ENCODE measurements at regions not wholly inside any gene's neighbourhood (a gene's known extent, or its start where the extent isn't known, plus 50 kb on each side); places are given as distances from the start of the nearest gene placed in this dataset.

DNA sequence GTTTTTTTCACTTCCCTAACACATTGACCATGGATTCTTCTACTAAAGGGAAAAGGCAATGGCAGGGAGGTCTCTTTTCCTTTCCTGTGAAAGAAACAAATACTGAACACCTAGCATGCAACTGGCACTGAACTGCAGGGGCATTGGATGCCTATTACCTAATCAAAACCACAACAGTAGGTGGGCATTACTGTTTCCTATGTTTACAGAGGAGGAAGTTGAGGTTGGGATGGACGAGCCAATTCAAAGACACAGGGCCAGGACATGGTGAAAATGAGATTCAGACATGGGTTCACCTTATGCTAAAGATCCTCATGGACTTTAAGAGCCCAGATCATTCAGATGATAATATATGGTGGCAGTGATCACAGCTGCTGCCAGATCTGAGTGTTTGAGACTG lies 407.0 kb downstream of the MIAT start:
- no peak overlapping the region for H3K4me3 ChIP-seq (ENCODE audit: low read length)
- TF ChIP-seq, protein P1, sequence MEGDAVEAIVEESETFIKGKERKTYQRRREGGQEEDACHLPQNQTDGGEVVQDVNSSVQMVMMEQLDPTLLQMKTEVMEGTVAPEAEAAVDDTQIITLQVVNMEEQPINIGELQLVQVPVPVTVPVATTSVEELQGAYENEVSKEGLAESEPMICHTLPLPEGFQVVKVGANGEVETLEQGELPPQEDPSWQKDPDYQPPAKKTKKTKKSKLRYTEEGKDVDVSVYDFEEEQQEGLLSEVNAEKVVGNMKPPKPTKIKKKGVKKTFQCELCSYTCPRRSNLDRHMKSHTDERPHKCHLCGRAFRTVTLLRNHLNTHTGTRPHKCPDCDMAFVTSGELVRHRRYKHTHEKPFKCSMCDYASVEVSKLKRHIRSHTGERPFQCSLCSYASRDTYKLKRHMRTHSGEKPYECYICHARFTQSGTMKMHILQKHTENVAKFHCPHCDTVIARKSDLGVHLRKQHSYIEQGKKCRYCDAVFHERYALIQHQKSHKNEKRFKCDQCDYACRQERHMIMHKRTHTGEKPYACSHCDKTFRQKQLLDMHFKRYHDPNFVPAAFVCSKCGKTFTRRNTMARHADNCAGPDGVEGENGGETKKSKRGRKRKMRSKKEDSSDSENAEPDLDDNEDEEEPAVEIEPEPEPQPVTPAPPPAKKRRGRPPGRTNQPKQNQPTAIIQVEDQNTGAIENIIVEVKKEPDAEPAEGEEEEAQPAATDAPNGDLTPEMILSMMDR (conservative IDR thresholded peaks at IDR 0.05; ENCODE audit: low read depth, low read length): no peak
- DNase-seq (ENCODE audit: low read depth): no peak

DNA sequence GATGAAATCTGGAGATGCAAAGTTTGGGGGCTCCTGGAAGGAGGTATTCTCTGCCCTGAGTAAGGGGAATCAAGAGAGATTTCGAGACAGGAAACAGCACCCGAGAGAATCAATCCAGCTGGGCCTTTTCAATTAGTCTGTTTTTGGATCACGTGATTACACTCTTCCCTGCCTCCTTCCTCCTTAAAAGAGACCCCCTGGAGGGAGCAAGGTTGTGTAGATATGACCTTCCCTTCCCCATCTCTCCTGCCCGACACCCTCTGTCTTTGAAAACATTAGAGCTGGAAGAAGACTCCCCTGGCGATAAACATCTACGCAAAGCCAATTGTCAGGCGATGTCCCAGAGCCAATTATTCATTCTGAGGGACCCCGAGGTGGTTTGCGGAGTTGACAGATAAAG lies 407.9 kb downstream of the MIAT start:
- H3K4me3 ChIP-seq (ENCODE audit: low read length): no peak overlapping the region
- no peak for DNase-seq (ENCODE audit: low read depth)
- TF ChIP-seq, protein P1 (conservative IDR thresholded peaks at IDR 0.05; ENCODE audit: low read depth, low read length): no peak

DNA sequence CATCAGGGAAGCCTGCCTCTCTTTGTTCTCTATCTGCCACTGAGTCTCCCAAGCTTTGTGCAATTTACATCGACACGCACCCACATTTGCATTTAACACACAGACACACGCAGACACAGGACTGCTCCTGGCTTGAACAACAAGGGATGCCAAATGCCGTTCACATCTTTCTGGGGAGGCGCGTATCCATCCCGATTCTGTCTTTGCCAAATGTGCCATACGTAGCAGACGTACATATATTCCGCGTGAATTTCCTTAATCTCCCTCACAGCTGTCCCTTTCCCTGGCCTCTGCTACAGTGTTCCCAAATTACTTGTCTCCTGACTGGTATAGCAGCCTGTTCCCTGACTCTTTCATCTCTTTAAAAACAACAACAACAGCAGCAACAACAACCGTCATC lies 409.5 kb downstream of the MIAT start:
- DNase-seq (ENCODE audit: low read depth): no peak
- H3K4me3 ChIP-seq (ENCODE audit: low read length): no peak overlapping the region
- TF ChIP-seq, protein P1 (conservative IDR thresholded peaks at IDR 0.05; ENCODE audit: low read depth, low read length): no peak

DNA sequence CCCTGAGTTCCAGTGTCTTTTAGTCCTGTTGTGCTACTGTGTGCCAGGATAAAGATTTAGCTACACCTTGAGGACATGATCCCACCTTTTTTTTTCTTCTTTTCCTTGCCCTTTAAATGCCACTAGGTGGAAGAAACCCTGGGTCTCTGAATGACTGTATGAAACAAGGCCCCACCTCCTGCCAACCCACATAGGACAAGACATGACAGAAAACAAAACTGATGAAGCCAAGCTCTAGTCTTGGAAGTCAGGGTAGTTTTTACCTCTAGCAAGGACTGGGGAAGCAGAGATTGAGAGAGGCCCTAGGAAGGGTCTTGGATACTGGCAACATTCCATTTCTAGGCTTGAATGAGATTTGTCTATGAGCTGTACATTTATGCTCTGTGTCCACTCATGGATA lies 410.7 kb downstream of the MIAT start:
- TF ChIP-seq, protein P1 (conservative IDR thresholded peaks at IDR 0.05; ENCODE audit: low read depth, low read length): no peak
- no peak overlapping the region for H3K4me3 ChIP-seq (ENCODE audit: low read length)
- no peak for DNase-seq (ENCODE audit: low read depth)

DNA sequence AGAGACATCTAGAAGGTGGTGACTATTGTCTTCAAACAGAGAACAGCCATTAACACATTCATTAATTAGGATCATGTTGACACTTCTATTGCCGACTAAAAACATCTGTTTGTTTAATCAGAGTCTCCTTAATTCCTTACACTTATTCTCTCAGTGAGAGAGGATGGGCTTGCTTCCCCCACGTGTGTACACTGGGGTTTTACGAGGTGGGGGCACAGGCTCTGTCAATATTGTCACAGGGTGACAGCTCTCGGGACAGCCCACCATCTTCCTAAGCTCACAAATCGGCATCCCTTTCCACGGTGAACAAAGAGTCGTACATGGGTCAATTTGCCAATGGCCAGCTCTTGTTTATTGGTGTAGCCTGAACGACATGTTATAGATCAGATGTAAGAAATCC lies 413.2 kb downstream of the MIAT start:
- no peak for DNase-seq (ENCODE audit: low read depth)
- TF ChIP-seq, protein P1 (conservative IDR thresholded peaks at IDR 0.05; ENCODE audit: low read depth, low read length): no peak
- no peak overlapping the region for H3K4me3 ChIP-seq (ENCODE audit: low read length)

DNA sequence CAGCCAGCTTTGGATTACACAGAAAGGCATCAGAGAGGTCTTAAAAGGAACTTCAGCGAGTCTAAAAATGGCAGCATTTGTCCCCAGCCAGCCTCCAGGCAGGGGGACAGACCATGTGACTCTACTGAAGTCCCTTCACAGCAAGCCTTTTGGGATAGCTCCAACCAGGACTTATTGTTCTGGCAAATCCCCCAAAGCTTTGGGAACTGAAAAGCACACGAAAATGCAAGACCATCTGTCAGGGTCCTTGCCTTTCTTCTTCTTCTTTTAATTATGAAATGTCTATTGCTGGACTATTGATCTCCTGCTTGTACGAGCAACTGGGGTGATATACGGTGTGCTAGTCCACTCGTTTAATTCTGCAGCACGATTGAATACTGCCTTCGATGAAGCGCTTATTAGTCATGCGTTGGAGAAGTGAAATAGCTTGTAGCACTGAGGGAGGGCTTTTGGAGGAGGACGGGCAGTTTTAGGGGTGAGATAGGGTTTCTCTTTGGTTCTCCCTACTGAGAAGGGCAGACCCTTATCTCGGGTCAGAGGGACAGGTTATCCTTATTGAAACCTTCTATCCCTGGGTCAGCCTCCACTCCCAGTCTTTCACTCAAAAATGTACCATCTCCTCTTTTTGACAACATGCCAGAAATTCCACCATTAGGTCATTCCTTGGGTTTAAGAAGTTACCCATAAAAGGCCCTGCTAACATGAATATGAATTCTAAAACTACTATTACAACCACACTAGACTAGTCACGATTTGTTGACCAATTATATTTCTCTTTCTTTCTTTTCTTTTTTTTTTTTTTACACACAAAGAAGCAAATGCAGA lies 416.4 kb downstream of the MIAT start:
- H3K4me3 ChIP-seq (ENCODE audit: low read length): no peak overlapping the region
- TF ChIP-seq, protein P1 (conservative IDR thresholded peaks at IDR 0.05; ENCODE audit: low read depth, low read length): no peak
- no peak for DNase-seq (ENCODE audit: low read depth)

DNA sequence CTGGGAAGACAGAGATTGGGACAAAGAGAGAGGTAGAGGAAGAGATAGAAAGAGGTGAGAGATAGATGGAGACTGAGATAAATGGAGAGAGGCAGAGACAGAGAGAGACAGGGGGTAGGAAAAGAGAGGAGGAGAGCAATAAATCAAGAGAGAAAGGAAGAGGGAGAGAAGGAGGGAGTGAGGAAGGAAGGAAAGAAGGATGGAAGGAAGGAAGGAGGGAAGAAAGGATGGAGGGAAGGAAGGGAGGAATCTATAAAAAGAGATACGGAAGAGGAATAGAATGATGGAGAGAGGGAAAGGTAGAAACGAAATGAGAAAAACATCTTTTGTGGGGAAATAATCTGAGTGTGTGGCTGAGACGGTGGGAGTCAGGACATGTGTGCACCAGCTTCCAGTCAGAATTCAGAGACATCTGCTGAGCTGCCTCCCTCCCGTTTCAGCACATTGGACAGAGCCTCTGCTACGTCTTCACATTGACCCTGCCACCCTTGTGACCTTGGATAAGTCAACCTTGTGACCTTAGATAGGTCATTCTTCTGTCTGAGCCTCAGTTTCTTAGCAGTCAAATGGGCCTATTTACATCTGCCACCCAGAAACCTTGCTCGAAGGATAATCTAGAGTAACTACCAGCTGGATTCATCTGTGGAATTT lies 417.8 kb downstream of the MIAT start:
- TF ChIP-seq, protein P1 (conservative IDR thresholded peaks at IDR 0.05; ENCODE audit: low read depth, low read length): no peak
- no peak overlapping the region for H3K4me3 ChIP-seq (ENCODE audit: low read length)
- no peak for DNase-seq (ENCODE audit: low read depth)
